Suprapubic skin (tissue), 4 donors: ENCODE measurements at regions not wholly inside any gene's neighbourhood (a gene's known extent, or its start where the extent isn't known, plus 50 kb on each side); places are given as distances from the start of the nearest gene placed in this dataset.

Experiments used
- DNase-seq, 2 donors: peaks; one replicate each; pipeline ENCODE4 v3.0.0-alpha.2; 2019; ENCODE audit warnings: low spot score in 2 of 2
- H3K27ac ChIP-seq: fragments of 200-600 bp; sonication (generic); one replicate; pipeline ENCODE4 v1.5.1; 2019
- H3K27me3 ChIP-seq: fragments of 200-600 bp; sonication (generic); one replicate; pipeline ENCODE4 v1.5.1; 2019
- H3K36me3 ChIP-seq: fragments of 200-600 bp; sonication (generic); one replicate; pipeline ENCODE4 v1.5.1; 2019
- H3K4me1 ChIP-seq: fragments of 200-600 bp; sonication (generic); one replicate; pipeline ENCODE4 v1.5.1; 2019
- H3K4me3 ChIP-seq: fragments of 200-600 bp; sonication (generic); one replicate; pipeline ENCODE4 v1.5.1; 2019; ENCODE audit warnings: mild to moderate bottlenecking
- H3K9me3 ChIP-seq: fragments of 200-600 bp; sonication (generic); one replicate; pipeline ENCODE4 v1.5.1; 2019
- EP300 ChIP-seq: sonication (generic); formaldehyde crosslinking; IDR thresholded peaks from one replicate; pipeline ENCODE4 v1.6.1; 2017; ENCODE audit warnings: antibody characterized with exemption
- POLR2A ChIP-seq, 2 donors: fragments of 450-650 bp; IDR thresholded peaks; one replicate each; pipeline ENCODE4 v1.6.1; 2017; ENCODE audit warnings: antibody characterized with exemption in 2 of 2, mild to moderate bottlenecking in 2 of 2, moderate library complexity in 2 of 2
- POLR2AphosphoS5 ChIP-seq, 3 donors: sonication (generic); formaldehyde crosslinking; IDR thresholded peaks; one replicate each; pipeline ENCODE4 v1.6.1; 2017; ENCODE audit warnings: antibody characterized with exemption in 3 of 3
- WGBS: methylation state at CpG from one replicate; pipeline ENCODE4 v1.1.5; 2018; 5-methylcytosine and 5-hydroxymethylcytosine counted together
- TF ChIP-seq, protein P1 (sequence below), 2 donors: fragments of 200-600 bp in 1 of 2; fragments of 450-650 bp in 1 of 2; sonication (generic) in 1 of 2; IDR thresholded peaks; one replicate each; pipeline ENCODE4 v1.5.1; 2016 to 2019; ENCODE audit warnings: antibody characterized with exemption in 2 of 2, mild to moderate bottlenecking in 1 of 2, moderate library complexity in 1 of 2

DNA sequence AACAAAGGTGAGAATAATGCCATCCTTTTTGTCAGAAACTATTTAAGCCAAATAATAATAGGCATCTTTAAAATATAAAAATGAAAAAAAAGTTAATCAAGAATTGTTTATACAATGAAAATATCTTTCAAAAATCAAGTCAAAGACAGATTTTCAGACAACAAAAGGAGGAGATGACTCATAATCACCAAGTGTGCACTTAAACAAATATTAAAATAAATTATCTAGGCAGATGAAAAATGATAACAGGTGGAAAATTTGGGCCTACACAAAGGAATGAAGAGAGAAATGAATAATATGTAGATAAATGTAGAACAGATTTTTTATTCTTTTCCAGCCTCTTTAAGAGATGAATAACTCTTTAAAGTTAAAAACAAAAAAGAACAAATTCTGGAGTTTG, 250.0 kb upstream of the PLEKHG7 start:
- Histone ChIP-seq H3K36me3 (no peaks in the 10 kb centered on the region), H3K27ac (no peak overlapping the region), H3K27me3 (no peaks in the 10 kb centered on the region), H3K4me3 (no peak overlapping the region), H3K4me1 (no peaks in the 10 kb centered on the region), H3K9me3 (no peaks in the 10 kb centered on the region)
- DNase-seq: no peak
- no peak for TF ChIP-seq POLR2A (IDR thresholded peaks at IDR 0.05)

DNA sequence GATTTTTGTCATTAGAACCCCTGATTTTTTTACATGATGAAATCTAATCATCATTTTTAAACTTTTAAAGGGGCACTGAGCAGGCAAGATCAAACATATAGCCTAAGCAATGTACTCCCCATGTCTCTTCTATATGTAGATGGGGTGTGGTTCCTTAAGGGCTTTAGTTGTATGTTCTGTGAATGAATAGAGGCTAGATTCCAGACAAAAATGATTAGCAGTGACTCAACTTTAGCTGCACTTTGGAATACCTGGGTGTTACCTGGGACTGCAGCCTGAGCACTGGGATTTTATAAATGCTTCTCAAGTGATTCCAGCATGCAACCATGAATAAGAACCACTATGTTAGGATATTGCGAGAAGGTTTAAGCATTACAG, 256.7 kb upstream of the PLEKHG7 start:
- TF ChIP-seq, protein P1, sequence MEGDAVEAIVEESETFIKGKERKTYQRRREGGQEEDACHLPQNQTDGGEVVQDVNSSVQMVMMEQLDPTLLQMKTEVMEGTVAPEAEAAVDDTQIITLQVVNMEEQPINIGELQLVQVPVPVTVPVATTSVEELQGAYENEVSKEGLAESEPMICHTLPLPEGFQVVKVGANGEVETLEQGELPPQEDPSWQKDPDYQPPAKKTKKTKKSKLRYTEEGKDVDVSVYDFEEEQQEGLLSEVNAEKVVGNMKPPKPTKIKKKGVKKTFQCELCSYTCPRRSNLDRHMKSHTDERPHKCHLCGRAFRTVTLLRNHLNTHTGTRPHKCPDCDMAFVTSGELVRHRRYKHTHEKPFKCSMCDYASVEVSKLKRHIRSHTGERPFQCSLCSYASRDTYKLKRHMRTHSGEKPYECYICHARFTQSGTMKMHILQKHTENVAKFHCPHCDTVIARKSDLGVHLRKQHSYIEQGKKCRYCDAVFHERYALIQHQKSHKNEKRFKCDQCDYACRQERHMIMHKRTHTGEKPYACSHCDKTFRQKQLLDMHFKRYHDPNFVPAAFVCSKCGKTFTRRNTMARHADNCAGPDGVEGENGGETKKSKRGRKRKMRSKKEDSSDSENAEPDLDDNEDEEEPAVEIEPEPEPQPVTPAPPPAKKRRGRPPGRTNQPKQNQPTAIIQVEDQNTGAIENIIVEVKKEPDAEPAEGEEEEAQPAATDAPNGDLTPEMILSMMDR (IDR thresholded peaks at IDR 0.05): no peak
- no peak for TF ChIP-seq POLR2A (IDR thresholded peaks at IDR 0.05)
- no peak for TF ChIP-seq EP300
- no peak for TF ChIP-seq POLR2AphosphoS5 (IDR thresholded peaks at IDR 0.05)
- H3K27ac ChIP-seq: peak overlapping the region; percentile 55
- no peak for DNase-seq

DNA sequence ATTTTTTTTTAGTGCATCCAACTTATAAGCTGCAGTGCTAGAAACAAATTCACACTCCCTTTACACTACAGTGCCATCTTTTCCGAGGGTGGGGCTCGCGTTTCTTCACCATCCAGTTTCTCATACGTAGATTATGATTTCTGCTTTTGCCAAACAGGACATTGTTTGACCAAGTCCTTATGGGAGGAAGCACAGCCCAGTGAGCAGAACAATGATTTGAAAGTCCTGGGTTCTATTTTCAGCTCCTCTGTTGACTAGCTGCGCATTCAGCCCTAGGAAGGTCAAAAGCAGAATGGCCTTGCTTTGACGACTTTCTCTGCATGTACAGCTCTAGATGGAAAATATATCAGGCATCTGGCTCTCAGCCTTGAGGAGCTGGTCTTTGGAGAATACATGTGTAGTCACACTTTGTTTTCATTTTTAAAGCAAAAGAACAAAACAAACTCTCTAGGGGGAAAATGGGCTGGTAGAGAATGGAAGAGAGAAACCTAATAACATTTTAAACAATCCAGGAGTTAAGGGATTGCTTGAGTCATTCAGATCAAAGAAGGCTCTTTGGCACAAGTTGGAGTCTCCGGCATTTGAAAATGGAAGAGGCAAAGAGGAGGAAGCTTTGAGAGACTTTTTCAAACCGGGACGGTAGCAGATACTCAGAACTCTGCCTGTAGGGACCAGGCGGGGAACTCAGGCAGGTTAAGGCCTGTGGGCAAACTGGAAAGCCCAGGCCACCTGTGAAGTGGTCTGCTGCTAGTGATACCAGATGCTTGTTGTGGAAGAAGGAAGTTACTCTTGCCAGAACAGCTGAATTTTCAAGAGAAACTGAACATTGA, 257.3 kb upstream of the PLEKHG7 start:
- no peaks in the 10 kb centered on the region for H3K36me3 ChIP-seq
- 34% methylated on average over 10 of the region's 10 CpGs for WGBS
- H3K4me3 ChIP-seq: no peak overlapping the region
- H3K4me1 ChIP-seq: peaks cover 30% of the 10 kb centered on the region
- H3K9me3 ChIP-seq: no peaks in the 10 kb centered on the region
- no peak for DNase-seq
- TF ChIP-seq, protein P1 (IDR thresholded peaks at IDR 0.05): no peak
- TF ChIP-seq EP300: no peak
- no peaks in the 10 kb centered on the region for H3K27me3 ChIP-seq
- H3K27ac ChIP-seq: peak overlapping the region; percentile 55

More for the DNA sequence above, 256.7 kb upstream of the PLEKHG7 start:
- Histone ChIP-seq H3K4me3 (no peak overlapping the region), H3K27me3 (no peaks in the 10 kb centered on the region), H3K36me3 (no peaks in the 10 kb centered on the region), H3K9me3 (no peaks in the 10 kb centered on the region), H3K4me1 (peaks cover 30% of the 10 kb centered on the region)
- WGBS: 56% methylated on average over 1 of the region's 1 CpG

DNA sequence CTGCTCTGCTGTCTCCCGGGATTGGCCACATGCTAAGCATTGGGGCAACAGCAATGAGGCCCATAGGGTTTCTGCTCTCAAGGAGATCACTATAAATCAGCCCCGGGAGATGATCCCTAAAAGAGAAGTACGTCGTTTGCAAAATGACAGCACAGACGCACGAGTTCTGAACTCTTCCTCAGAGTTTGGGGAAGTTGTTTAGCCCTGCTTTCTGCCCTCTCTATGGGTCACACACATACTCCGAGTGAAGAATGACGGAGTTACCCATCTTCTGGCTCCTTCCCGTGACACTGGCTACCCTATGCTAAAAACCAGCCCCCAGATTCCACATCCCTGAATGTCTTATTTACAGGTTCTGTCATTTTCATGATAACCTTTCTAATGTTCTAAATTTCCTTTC, 258.0 kb upstream of the PLEKHG7 start:
- WGBS: 80% methylated on average over 9 of the region's 9 CpGs
- no peaks in the 10 kb centered on the region for H3K9me3 ChIP-seq
- no peaks in the 10 kb centered on the region for H3K27me3 ChIP-seq
- no peak for TF ChIP-seq EP300
- no peak for TF ChIP-seq POLR2AphosphoS5 (IDR thresholded peaks at IDR 0.05)
- TF ChIP-seq, protein P1 (IDR thresholded peaks at IDR 0.05): no peak
- TF ChIP-seq POLR2A (IDR thresholded peaks at IDR 0.05): no peak
- DNase-seq: no peak
- peaks cover 34% of the 10 kb centered on the region for H3K4me1 ChIP-seq
- H3K36me3 ChIP-seq: no peaks in the 10 kb centered on the region
- H3K4me3 ChIP-seq: no peak overlapping the region
- H3K27ac ChIP-seq: peak overlapping the region; percentile 55

DNA sequence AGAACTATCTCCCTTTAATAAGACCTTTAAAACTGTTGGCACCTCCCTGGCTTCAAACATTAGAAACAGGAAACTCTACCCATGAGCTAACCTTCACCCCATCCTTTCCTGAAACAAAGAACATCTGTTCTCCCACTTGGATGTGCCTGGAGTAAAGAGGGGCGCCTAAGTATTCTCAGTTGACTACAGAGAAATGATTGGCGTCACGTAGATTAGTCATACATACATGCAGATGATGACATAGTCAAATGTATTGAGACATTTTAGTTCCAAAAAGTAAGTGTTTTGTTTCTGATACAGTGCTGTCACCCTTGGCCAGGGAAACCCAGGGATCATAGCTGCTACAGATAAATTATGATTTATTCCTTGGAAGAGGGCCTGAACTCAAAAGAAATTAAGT, 260.0 kb upstream of the PLEKHG7 start:
- H3K27ac ChIP-seq: no peak overlapping the region

More for the DNA sequence above, 260.0 kb upstream of the PLEKHG7 start:
- Histone ChIP-seq H3K27me3 (no peaks in the 10 kb centered on the region), H3K9me3 (no peaks in the 10 kb centered on the region), H3K4me3 (no peak overlapping the region), H3K4me1 (peaks cover 49% of the 10 kb centered on the region), H3K36me3 (no peaks in the 10 kb centered on the region)
- no peak for DNase-seq
- WGBS: 70% methylated on average over 3 of the region's 3 CpGs
- TF ChIP-seq, protein P1 (IDR thresholded peaks at IDR 0.05): no peak
- TF ChIP-seq POLR2AphosphoS5 (IDR thresholded peaks at IDR 0.05) (no peak), EP300 (no peak), POLR2A (IDR thresholded peaks at IDR 0.05) (no peak)
